ENCODE measurements at regions not wholly inside any gene's neighbourhood (a gene's known extent, or its start where the extent isn't known, plus 50 kb on each side); places are given as distances from the start of the nearest gene placed in this dataset.

DNA sequence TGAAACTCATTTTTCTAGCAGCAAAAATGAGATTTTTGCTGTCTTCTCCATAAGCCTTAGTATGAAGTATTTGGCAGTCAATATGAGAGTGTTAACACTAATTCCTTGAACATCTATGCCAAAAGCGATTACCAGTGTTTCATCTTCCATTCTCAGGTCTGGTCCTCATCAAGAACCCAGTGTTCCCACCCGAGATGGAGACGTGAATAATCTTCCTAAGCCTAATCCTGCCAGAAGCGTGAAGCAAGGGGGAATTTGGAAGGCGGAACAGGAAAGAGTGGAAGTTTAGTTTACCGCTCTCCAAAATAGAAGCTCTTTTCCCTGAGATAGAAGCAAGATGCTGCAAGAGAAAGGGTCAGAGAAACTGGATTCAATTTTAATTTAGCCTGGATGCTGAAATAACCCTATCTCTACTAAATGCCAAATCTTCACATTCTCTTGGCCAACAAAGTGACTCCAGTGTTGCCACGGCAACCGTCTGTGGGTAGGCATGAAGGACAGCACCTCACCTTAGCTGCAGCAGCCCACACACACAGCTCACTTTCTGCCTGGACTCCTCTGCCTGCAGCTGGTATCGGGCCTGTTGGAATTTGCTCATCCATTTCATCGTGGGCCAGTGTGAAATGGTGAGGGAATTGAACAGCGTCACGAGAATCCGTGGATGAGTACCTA is 711.1 kb downstream of the CBLN2 start:
- no peak for TF ChIP-seq POLR2A (IDR thresholded peaks at IDR 0.05)
- no peak for TF ChIP-seq EP300 (IDR thresholded peaks at IDR 0.05)

All from tibial nerve (tissue), 3 donors.